Esophagus muscularis mucosa (tissue), 3 donors: ENCODE measurements at regions not wholly inside any gene's neighbourhood (a gene's known extent, or its start where the extent isn't known, plus 50 kb on each side); places are given as distances from the start of the nearest gene placed in this dataset.

Experiments used
- POLR2A ChIP-seq: fragments of 450-650 bp; IDR thresholded peaks from one replicate; pipeline ENCODE4 v1.6.1; 2017; ENCODE audit warnings: antibody characterized with exemption, moderate library complexity, mild to moderate bottlenecking, low read depth
- TF ChIP-seq, protein P1 (sequence below), 3 experiments: fragments of 200-600 bp in 2 of 3; fragments of 450-650 bp in 1 of 3; sonication (generic) in 2 of 3; IDR thresholded peaks; one replicate each; pipeline ENCODE4 v1.5.1; 2017 to 2019; ENCODE audit warnings: antibody characterized with exemption in 3 of 3, mild to moderate bottlenecking in 2 of 3, moderate library complexity in 1 of 3

DNA sequence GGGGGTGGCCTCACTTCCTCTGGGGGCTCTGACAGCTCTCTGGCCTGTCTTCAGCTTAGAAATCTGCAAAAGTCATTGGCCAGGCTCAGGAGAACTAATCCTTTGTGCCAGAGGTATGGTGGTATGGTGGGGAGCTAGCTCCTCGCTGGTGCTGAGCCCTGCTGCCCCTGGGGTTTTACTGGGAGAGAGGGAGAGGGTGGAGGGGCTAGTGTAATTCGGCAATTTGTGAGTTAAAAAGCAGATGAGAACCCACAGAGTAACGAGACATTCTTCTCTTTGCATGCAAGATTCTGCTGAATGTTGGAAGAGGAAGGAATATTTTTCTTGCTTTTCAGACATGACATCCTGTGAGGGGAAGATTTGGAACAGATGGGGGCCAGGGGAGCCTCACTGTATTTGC is 65.5 kb upstream of the SPRY4 start:
- TF ChIP-seq POLR2A = no peak
- TF ChIP-seq, protein P1, sequence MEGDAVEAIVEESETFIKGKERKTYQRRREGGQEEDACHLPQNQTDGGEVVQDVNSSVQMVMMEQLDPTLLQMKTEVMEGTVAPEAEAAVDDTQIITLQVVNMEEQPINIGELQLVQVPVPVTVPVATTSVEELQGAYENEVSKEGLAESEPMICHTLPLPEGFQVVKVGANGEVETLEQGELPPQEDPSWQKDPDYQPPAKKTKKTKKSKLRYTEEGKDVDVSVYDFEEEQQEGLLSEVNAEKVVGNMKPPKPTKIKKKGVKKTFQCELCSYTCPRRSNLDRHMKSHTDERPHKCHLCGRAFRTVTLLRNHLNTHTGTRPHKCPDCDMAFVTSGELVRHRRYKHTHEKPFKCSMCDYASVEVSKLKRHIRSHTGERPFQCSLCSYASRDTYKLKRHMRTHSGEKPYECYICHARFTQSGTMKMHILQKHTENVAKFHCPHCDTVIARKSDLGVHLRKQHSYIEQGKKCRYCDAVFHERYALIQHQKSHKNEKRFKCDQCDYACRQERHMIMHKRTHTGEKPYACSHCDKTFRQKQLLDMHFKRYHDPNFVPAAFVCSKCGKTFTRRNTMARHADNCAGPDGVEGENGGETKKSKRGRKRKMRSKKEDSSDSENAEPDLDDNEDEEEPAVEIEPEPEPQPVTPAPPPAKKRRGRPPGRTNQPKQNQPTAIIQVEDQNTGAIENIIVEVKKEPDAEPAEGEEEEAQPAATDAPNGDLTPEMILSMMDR (IDR thresholded peaks at IDR 0.05) = no peak
